Heart right ventricle (tissue), 16 donors: ENCODE measurements at regions not wholly inside any gene's neighbourhood (a gene's known extent, or its start where the extent isn't known, plus 50 kb on each side); places are given as distances from the start of the nearest gene placed in this dataset.

ENCODE experiments used
- ATAC-seq, 8 donors: fragments of 200-7000 bp; cut with Tn5 transposase; one replicate each; pipeline ENCODE4 v1.9.1; 2020; ENCODE audit warnings: mild to moderate bottlenecking in 8 of 8, moderate library complexity in 8 of 8, moderate number of reproducible peaks in 1 of 8
- DNase-seq, 2 donors: peaks; one replicate each; pipeline ENCODE4 v3.0.0-alpha.2; 2020
- H3K27ac ChIP-seq, 10 donors: fragments of 200-600 bp; sonication (generic) in 2 of 10; one replicate each; pipeline versions ENCODE4 v1.5.0 to v1.8.0; 2020 to 2022; ENCODE audit warnings: mild to moderate bottlenecking in 3 of 10
- H3K27me3 ChIP-seq, 7 donors: fragments of 200-600 bp; one replicate each; pipeline ENCODE4 v1.8.0; 2021 to 2022; ENCODE audit warnings: mild to moderate bottlenecking in 2 of 7
- H3K36me3 ChIP-seq, 9 donors: fragments of 200-600 bp; sonication (generic) in 1 of 9; one replicate each; pipeline versions ENCODE4 v1.5.0 to v1.8.0; 2020 to 2022; ENCODE audit warnings: mild to moderate bottlenecking in 2 of 9
- H3K4me1 ChIP-seq, 9 donors: fragments of 200-600 bp; sonication (generic) in 1 of 9; one replicate each; pipeline versions ENCODE4 v1.5.0 to v1.8.0; 2020 to 2022; ENCODE audit warnings: mild to moderate bottlenecking in 4 of 9
- H3K4me3 ChIP-seq, 10 donors: fragments of 200-600 bp; sonication (generic) in 2 of 10; one replicate each; pipeline versions ENCODE4 v1.5.0 to v1.8.0; 2020 to 2022; ENCODE audit warnings: mild to moderate bottlenecking in 7 of 10, moderate library complexity in 2 of 10
- H3K9me3 ChIP-seq, 11 donors: fragments of 200-600 bp in 10 of 11; sonication (generic) in 2 of 11; one replicate each; pipeline versions ENCODE4 v1.5.0 to v1.8.0; 2013 to 2022; ENCODE audit warnings: mild to moderate bottlenecking in 2 of 11, control low read depth in 1 of 11, moderate library complexity in 1 of 11
- WGBS, 2 donors: extraction: QIAGEN DNeasy Blood & Tissue Kit; methylation state at CpG; one replicate each; pipeline ENCODE4 v1.1.7; 2013; ENCODE audit warnings: inconsistent platforms in 1 of 2; 5-methylcytosine and 5-hydroxymethylcytosine counted together
- intact Hi-C, 10 donors: fragments of 100-400 bp; cut with DNase I; formaldehyde crosslinking; loops; one replicate each; pipeline versions ENCODE4 v1.11.1 to v1.14.2; 2022
- TF ChIP-seq, protein P1 (sequence below), 9 donors: fragments of 200-600 bp; sonication (generic) in 2 of 9; IDR thresholded peaks; one replicate each; pipeline versions ENCODE4 v1.5.0 to v1.8.0; 2021 to 2022; ENCODE audit warnings: antibody characterized with exemption in 9 of 9, mild to moderate bottlenecking in 5 of 9, moderate library complexity in 1 of 9
- donor health status: Arrhythmogenic right ventricular cardiomyopathy.
- donor health status: ischemic (EF 13 %, LVEDD 7.1; RV severe dilation, severe dysfunction).
- donor health status: healthy with polysubstance abuse.
- donor health status: DM: no; HTN: yes; CAD: no.
- donor health status: DM: no; HTN: no; CAD: no.
- donor health status: ischemic (EF 25% LVEDD 6.9; RV normal size, moderate dysfunction).
- donor health status: ischemic (EF 25% LVEDD 5.7; RV mildly dilated, moderate dysfunction).
- donor health status: healthy.
- donor health status: DM: yes; HTN: yes; CAD: no.
- donor health status: Ischemic cardiomyopathy.
- donor health status: ischemic (EF 35%, LVEDD 5.7; RV mildly dilated, moderate dysfunction).
- donor health status: nonischemic (EF 11% LVEDD 7.7; RV severe dilation, severe dysfunction).
- donor health status: DM: yes; HTN: yes; CAD: no.
- donor health status: PGD.
- donor health status: ischemic (EF 29% LVEDD 5.4; RV normal size, mild dysfunction).
- donor health status: nonischemic (EF 23%, LVEDD 6.1; RV moderate dilation, normal function).

DNA sequence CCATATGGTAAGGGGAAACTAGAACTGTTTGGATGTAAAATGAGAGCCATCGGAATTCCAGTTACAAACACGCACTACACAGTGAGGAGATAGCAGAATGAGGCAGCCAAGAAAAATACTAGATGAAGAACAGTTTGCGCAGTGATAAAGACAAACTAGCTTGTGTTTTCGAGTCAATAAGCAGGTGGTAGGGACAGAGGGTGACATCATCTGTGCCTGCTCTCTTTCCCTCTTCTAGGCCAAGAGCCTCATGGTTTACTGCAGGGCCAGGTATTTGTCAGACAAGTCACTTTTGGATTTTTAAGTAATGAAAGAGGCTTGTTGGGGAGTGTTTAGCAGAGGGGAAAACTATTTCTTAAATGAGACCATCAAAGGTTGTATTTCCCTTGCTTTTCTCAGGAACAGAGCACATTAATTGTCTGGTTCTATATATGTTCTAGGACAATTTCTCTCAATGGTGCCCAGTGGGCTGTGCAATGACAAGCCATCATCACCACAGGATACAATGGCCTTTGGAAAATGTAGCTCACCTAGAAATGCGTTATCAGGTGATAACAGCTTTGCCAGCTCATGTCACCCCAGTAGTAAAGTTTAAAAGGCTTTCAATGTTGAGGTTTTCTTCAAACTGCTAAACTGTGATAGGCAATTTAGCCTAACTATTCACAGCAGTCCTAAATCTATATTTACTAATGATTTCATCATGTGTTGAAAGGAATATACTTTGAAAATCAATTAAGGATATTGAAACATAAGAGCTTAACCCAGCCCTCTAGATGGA is 1210.3 kb upstream of the ZEB2 start:
- WGBS, 2 donors, result 60 to 61% methylated on average over 5 of the region's 5 CpGs
- intact Hi-C loops, result no loop called here

DNA sequence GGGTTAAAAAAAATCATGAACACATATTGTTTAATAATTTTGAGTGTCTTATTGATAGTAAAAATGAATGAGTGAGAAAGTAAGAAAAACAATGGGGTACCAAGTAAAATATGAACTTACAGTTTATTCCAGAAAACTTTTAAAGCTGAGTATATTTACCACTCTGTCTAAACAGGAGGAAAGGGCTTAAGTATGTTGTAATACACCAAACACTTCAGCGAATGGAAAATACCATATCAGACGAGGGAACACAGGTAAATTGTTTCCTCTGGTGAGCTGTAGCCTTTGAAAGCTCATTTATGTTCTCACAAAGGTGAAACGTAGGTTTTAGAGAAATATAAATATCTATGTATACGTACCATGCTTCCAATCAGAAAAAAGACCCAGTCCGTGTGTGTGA is 1209.6 kb upstream of the ZEB2 start:
- 83 to 84% methylated on average over 5 of the region's 5 CpGs for WGBS, 2 donors
- no peak for ATAC-seq
- Histone ChIP-seq H3K27me3 (no peaks in the 10 kb centered on the region), H3K4me3 (no peak overlapping the region), H3K9me3 (no peaks in the 10 kb centered on the region), H3K36me3 (no peaks in the 10 kb centered on the region), H3K27ac (no peak overlapping the region), H3K4me1 (no peaks in the 10 kb centered on the region)
- TF ChIP-seq, protein P1, sequence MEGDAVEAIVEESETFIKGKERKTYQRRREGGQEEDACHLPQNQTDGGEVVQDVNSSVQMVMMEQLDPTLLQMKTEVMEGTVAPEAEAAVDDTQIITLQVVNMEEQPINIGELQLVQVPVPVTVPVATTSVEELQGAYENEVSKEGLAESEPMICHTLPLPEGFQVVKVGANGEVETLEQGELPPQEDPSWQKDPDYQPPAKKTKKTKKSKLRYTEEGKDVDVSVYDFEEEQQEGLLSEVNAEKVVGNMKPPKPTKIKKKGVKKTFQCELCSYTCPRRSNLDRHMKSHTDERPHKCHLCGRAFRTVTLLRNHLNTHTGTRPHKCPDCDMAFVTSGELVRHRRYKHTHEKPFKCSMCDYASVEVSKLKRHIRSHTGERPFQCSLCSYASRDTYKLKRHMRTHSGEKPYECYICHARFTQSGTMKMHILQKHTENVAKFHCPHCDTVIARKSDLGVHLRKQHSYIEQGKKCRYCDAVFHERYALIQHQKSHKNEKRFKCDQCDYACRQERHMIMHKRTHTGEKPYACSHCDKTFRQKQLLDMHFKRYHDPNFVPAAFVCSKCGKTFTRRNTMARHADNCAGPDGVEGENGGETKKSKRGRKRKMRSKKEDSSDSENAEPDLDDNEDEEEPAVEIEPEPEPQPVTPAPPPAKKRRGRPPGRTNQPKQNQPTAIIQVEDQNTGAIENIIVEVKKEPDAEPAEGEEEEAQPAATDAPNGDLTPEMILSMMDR (IDR thresholded peaks at IDR 0.05), result no peak
- intact Hi-C loops, result no loop called here
- no peak for DNase-seq

More for the DNA sequence above, 1210.3 kb upstream of the ZEB2 start:
- TF ChIP-seq, protein P1 (IDR thresholded peaks at IDR 0.05), result no peak
- Histone ChIP-seq H3K27ac (no peak overlapping the region), H3K4me1 (no peaks in the 10 kb centered on the region), H3K9me3 (no peaks in the 10 kb centered on the region), H3K4me3 (no peak overlapping the region), H3K36me3 (no peaks in the 10 kb centered on the region), H3K27me3 (no peaks in the 10 kb centered on the region)
- ATAC-seq, result no peak
- no peak for DNase-seq

GRCh38 chr2:145728511-145728910 is 1208.6 kb upstream of the ZEB2 start:
- Histone ChIP-seq H3K4me3 (no peak overlapping the region), H3K27me3 (no peaks in the 10 kb centered on the region), H3K4me1 (no peaks in the 10 kb centered on the region), H3K9me3 (no peaks in the 10 kb centered on the region), H3K36me3 (no peaks in the 10 kb centered on the region), H3K27ac (no peak overlapping the region)
- DNase-seq, result no peak
- TF ChIP-seq, protein P1 (IDR thresholded peaks at IDR 0.05), result no peak
- intact Hi-C loops, result no loop called here
- no peak for ATAC-seq
- WGBS, 2 donors, result 48 to 65% methylated on average over 1 of the region's 1 CpG

DNA sequence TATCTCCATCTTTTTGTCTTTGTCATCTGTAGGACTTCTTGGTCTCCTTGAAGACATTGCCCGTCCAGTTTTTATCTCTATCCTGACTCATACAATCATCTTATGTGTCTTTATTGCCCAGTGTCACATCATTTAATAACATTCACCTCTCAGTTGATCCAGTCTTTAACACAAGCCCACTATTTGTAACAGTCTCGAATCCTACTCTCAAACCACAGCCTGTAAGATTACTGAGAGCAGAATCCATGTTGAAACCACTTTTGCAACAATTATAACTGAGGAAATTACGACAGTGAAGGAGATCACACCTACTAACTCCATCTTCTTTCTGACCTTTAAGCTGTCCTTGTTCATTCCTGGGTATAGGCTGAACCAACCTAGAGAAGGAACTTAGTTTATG is 1206.0 kb upstream of the ZEB2 start:
- H3K4me1 ChIP-seq, result no peaks in the 10 kb centered on the region
- WGBS, 2 donors, result 88% methylated on average over 3 of the region's 3 CpGs
- no peaks in the 10 kb centered on the region for H3K36me3 ChIP-seq
- no peak overlapping the region for H3K27ac ChIP-seq
- ATAC-seq (no peak), DNase-seq (no peak)
- H3K4me3 ChIP-seq, result no peak overlapping the region
- H3K9me3 ChIP-seq, result no peaks in the 10 kb centered on the region
- no peaks in the 10 kb centered on the region for H3K27me3 ChIP-seq
- intact Hi-C loops, result no loop called here
- TF ChIP-seq, protein P1 (IDR thresholded peaks at IDR 0.05), result no peak
